ENCODE measurements at regions not wholly inside any gene's neighbourhood (a gene's known extent, or its start where the extent isn't known, plus 50 kb on each side); places are given as distances from the start of the nearest gene placed in this dataset.

DNA sequence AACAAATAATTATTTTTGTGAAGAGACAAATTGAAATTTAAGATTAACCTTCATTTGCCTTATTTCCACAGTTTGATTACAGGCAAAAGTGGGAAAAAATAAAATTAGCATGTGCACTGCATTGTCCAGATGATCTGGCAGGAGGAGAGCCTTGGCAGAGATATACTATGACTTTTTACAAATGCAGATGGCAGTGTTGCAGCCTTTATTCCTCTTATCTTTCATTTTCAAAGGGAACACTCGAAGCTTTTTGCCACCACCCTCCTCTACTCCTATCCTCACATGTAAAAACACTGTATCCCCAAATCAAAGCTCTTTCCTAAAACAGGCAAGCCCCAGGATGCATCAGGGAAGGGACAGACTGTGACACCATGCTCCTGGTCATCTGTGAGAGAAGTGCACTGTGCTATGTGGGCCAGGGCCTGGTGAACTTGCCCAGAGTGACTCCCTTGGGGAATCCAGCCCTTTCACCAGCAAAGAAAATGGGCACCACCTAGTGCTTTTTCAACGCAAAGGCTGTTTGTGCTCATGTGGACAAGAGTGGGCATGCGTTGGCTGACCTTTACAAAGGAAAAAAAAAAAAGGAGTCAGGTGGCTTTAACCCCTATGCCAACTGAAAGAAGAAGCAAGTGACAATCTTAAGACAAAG lies 74.7 kb upstream of the ETAA1 start:
- H3K27ac ChIP-seq (replicated peaks), result no peak overlapping the region
- H3K27me3 ChIP-seq (ENCODE audit: insufficient read depth, poor library complexity, severe bottlenecking), result peaks cover 7% of the 10 kb centered on the region
- H3K4me3 ChIP-seq (replicated peaks; ENCODE audit: insufficient read depth, low read length), result no peak overlapping the region
- no peak for DNase-seq (ENCODE audit: low read depth in 1 of 2, low spot score in 1 of 2)
- TF ChIP-seq, protein P1, sequence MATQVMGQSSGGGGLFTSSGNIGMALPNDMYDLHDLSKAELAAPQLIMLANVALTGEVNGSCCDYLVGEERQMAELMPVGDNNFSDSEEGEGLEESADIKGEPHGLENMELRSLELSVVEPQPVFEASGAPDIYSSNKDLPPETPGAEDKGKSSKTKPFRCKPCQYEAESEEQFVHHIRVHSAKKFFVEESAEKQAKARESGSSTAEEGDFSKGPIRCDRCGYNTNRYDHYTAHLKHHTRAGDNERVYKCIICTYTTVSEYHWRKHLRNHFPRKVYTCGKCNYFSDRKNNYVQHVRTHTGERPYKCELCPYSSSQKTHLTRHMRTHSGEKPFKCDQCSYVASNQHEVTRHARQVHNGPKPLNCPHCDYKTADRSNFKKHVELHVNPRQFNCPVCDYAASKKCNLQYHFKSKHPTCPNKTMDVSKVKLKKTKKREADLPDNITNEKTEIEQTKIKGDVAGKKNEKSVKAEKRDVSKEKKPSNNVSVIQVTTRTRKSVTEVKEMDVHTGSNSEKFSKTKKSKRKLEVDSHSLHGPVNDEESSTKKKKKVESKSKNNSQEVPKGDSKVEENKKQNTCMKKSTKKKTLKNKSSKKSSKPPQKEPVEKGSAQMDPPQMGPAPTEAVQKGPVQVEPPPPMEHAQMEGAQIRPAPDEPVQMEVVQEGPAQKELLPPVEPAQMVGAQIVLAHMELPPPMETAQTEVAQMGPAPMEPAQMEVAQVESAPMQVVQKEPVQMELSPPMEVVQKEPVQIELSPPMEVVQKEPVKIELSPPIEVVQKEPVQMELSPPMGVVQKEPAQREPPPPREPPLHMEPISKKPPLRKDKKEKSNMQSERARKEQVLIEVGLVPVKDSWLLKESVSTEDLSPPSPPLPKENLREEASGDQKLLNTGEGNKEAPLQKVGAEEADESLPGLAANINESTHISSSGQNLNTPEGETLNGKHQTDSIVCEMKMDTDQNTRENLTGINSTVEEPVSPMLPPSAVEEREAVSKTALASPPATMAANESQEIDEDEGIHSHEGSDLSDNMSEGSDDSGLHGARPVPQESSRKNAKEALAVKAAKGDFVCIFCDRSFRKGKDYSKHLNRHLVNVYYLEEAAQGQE (IDR thresholded peaks at IDR 0.05; ENCODE audit: insufficient replicate concordance, low read depth), result no peak
- no peak for TF ChIP-seq SPI1 (IDR thresholded peaks at IDR 0.05; ENCODE audit: borderline replicate concordance, low read depth)
- TF ChIP-seq GABPA (IDR thresholded peaks at IDR 0.05; ENCODE audit: low read depth), result no peak
- no peak for TF ChIP-seq POLR2AphosphoS5 (IDR thresholded peaks at IDR 0.05; ENCODE audit: low read depth)
- TF ChIP-seq, protein P2, sequence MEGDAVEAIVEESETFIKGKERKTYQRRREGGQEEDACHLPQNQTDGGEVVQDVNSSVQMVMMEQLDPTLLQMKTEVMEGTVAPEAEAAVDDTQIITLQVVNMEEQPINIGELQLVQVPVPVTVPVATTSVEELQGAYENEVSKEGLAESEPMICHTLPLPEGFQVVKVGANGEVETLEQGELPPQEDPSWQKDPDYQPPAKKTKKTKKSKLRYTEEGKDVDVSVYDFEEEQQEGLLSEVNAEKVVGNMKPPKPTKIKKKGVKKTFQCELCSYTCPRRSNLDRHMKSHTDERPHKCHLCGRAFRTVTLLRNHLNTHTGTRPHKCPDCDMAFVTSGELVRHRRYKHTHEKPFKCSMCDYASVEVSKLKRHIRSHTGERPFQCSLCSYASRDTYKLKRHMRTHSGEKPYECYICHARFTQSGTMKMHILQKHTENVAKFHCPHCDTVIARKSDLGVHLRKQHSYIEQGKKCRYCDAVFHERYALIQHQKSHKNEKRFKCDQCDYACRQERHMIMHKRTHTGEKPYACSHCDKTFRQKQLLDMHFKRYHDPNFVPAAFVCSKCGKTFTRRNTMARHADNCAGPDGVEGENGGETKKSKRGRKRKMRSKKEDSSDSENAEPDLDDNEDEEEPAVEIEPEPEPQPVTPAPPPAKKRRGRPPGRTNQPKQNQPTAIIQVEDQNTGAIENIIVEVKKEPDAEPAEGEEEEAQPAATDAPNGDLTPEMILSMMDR (IDR thresholded peaks at IDR 0.05; ENCODE audit: insufficient read depth, low read length), result no peak

DNA sequence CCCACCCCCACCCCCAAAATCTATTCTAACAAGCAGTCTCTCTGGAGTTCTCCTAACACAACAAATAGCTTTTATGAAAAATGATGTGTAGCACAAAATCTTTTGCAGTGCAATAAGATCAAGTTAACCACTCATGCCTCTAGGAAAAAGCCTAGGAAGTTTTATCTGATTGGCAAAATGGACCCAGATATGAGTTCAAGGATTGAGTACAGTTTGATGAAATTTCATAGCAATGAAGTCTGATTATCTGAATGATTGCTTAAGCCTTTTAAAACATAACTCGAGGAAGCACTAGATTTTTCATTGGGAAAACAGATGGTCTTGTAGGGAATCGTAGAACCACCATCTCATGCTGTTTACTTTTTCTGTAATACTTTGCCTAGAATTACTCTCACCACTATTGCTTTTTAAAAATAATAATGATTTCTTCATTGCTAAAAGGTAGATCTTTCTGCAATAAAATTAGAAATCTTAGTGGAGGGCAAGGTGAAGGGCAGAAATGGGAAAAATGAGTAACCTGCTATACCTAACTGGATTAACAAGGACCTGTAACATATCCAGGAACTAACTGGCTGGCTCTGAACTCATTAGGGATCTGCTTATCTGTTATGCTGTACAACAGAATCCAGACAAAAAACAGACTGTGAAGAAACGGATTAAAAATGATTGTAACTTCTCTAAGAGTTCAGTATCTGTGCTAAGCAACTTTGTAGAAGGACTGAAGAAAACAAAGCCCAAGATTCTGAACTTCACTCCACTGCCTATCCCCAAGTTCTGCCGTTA lies 73.7 kb upstream of the ETAA1 start:
- TF ChIP-seq, protein P1 (IDR thresholded peaks at IDR 0.05; ENCODE audit: insufficient replicate concordance, low read depth), result no peak
- no peak overlapping the region for H3K27ac ChIP-seq (replicated peaks)
- H3K27me3 ChIP-seq (ENCODE audit: insufficient read depth, poor library complexity, severe bottlenecking), result peaks cover 5% of the 10 kb centered on the region
- DNase-seq (ENCODE audit: low read depth in 1 of 2, low spot score in 1 of 2), result no peak
- no peak overlapping the region for H3K4me3 ChIP-seq (replicated peaks; ENCODE audit: insufficient read depth, low read length)

DNA sequence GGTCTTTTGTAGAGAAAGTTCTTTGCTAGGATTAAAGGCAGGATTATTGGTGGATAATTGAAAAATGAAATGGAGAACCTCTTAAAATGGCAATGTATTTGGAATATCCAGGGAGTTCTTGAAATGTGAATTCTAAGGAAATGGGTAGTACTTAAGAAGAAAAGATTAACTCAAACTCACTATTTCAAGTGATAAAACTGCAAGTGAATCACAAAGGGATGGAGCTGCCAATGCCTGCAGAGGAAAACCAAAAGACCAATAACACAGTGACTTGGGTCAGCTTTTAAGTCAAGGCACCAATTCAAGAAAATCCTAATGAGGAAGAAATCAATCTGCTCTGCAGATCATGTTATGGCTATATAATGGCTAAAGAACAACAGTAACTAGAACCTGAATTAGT lies 67.6 kb upstream of the ETAA1 start:
- TF ChIP-seq SPI1 (IDR thresholded peaks at IDR 0.05; ENCODE audit: borderline replicate concordance, low read depth) (no peak), POLR2AphosphoS5 (IDR thresholded peaks at IDR 0.05; ENCODE audit: low read depth) (no peak), GABPA (IDR thresholded peaks at IDR 0.05; ENCODE audit: low read depth) (no peak)
- TF ChIP-seq, protein P1 (IDR thresholded peaks at IDR 0.05; ENCODE audit: insufficient replicate concordance, low read depth), result no peak
- TF ChIP-seq, protein P2 (IDR thresholded peaks at IDR 0.05; ENCODE audit: insufficient read depth, low read length), result no peak
- Histone ChIP-seq H3K27me3 (ENCODE audit: insufficient read depth, poor library complexity, severe bottlenecking) (peaks cover 7% of the 10 kb centered on the region), H3K4me3 (replicated peaks; ENCODE audit: insufficient read depth, low read length) (no peak overlapping the region), H3K27ac (replicated peaks) (no peak overlapping the region)
- no peak for DNase-seq (ENCODE audit: low read depth in 1 of 2, low spot score in 1 of 2)
